HG03060 (cell line): ENCODE measurements at regions not wholly inside any gene's neighbourhood (a gene's known extent, or its start where the extent isn't known, plus 50 kb on each side); places are given as distances from the start of the nearest gene placed in this dataset.
"Not testable (repeated sequence)": the region's sequence is repeated elsewhere in the genome, so short reads cannot be mapped to it uniquely, and the experiment has no call there.

Experiments
- ATAC-seq: cut with Tn5 transposase; IDR thresholded peaks from one replicate; pipeline ENCODE4 v1.9.1; 2021; ENCODE audit warnings: low read depth, moderate number of reproducible peaks; ENCODE audit not compliant: unreplicated experiment

DNA sequence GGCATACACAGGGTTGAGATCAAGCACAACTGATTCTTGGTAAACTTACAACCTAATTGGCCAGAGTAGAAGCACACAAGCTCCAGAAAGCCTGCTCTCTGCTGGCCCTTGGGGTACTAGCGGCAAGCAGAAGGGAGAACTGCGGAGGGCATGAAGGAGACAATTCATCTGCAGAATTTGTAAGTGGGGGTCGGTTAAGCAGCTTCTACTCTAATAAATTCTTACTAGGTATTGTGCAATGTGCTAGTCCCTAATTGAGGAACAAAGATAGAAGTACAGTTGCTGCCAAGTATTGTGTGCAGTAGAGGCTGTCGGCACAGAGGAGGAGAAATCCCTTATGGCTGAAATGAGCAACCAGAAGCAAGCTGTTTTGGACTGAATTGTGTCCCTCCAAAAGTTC, 91.2 kb upstream of the VEPH1 start:
- no peak for ATAC-seq

DNA sequence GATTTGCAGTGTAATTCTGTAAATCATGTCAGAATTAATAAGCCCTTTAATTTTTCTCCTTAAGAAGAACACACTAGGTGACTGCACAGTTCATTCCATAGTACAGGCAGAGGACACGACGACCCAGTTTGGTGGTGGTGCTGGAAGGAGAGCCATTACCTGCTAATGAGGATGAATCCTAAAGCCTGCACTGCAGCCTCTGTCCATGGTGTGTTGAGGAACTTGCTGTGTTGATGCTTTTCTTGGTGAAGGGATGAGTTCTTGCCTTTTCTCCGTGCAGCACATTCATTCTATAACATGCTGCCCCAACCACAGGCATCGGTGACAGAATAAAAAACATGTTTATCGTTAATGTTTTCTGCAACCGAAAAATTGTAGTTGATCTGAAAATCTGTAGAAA, 89.6 kb upstream of the VEPH1 start:
- ATAC-seq, result no peak

DNA sequence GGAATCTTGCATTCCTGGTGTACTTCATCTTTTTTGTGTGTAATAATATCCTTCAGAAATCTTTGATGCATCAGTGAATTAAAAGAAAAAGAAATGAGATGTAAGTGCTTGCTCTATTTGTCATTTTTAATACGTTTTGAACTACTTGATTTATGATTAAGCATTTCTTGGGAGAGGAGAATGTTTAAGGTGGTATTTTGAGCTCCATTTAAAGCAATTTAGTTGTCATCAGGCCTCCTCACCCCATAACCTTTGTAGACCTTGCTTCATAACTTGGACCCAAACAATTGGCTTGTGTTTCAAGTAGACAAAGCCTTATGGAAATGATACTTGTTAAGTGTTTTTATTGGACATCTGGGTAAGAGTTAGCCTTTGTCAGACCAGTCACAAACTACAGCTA, 87.1 kb upstream of the VEPH1 start:
- ATAC-seq, result no peak

DNA sequence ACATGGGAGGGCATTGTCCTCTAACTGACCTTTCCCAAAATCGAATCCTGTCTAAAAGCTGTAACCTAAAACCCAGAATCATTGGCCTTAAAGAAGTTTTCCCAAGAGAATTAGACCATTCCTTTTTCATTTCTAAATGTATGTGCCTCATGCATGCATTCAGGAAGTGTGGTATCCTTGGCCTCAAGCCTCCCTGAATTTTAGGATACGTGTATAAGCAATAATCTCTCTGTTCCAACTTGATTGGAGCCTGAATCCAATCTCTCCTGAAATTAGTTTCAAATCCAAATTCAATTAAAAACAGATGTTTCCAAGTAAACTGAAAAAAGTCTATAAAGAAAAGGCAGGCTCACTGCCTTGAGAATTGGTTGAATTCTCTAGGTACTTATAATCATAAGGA, 86.0 kb upstream of the VEPH1 start:
- ATAC-seq, result no peak

DNA sequence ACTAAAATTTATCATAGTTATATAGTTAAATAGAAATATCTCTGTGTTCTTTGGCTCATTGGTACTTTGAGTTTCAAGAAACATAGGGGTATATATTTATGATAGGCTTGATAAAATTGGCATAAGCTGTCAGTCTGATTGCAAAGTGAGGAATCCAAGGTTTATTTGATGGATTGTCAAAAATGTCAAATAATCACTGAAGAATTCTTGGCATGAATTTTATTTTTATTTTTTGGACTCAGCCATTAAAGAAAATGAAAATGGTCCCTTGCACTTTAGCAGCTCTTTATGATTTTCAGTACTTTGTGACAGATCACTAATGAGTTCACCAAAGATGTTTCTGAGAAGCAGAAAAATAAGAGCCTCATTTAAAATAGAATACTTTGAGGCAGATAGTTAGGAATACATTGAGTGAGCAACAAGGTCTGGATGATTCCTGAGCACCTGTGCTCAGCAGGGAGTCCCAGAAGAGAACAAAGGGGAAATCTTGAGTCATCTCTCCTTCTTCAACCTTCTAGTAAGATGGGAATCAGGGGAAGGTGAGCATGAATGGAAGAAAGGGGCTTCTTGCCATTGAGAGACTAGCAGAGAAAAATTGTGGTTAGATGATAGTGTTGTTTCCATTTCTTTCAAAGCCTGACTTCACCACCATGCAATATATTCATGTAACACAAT, 85.3 kb upstream of the VEPH1 start:
- ATAC-seq, result no peak

DNA sequence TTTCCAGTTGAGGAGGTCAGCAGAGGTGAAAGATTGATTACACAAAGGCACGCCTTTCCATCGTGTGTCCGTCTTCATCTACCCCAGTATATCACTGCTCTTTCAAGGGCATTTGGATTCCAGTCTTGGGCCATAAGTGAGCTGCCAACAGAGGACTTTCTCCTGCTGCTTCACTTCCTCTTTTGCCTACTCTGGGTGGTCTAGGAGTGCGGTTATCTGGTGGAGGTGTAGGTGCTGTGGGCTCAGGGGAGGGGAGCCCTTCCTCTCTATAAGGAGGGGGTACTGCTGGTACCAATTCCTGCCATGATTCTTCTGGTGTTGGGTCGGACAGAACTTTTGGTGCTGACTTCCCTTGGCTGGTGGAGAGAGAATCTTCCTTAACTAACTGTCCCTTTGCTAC, 83.1 kb upstream of the VEPH1 start:
- no peak for ATAC-seq

DNA sequence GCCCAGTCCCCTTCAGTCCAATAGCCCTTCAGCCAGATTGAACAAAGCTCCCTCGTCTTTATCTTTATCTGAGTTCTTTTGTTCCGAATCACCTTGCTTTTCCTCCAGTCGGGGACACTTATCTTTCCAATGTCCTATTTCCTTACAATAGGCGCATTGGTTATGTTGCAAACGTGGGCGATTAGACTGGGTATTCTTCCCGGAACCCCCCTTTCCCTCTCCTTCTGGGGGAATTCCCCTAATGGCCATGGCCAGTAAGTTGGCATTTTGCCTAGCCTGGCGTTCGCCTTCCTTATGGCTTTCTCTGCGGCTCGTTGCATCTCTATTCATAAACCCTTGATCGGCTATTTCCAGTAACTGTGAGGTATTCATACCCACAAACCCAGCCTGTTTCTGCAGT, 82.2 kb upstream of the VEPH1 start:
- ATAC-seq, result no peak

DNA sequence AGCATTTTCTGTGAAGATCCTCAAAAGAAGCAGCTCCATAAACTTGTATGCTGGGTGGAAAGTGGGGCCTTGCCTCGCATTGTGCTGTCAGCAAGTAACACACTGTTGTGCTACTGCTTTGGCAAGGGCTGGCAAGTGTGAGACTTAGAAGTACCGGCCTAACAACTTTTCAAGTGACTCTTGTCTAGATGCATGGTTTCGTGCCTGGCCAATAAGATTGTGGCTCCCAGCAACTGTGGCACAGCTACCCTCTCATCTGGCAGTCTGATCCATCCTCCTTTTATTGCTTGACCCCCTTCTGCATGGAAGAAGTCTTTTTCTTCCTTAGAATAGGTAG, 79.4 kb upstream of the VEPH1 start:
- no peak for ATAC-seq

DNA sequence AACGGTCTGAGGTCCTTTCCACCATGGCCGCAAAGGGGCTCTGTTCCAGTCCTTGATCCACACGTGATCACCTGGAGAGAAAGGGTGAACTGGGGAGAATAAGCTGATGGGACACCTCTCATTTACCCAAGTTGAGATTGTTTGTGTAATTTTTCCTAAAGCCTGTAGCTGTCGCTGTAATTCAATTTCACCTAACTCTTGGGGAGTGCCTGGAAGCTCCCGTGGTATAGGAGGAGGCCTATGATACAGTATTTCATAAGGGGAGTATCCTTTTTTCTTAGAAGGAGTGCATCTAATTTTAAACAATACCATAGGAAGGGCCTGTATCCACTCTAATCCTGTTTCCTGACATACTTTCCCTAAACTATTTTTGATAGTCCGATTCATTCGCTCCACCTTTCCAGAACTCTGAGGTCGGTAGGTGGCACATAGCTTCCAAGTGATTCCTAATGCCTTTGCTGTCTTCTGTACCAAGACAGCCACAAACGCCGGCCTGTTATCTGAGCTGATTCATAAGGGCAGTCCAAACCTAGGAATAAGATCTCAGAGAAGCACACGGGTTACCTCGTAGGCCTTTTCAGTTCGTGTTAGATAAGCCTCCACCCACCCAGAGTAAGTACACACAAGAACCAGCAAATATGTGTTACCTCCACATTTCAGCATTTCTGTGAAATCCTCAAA, 78.9 kb upstream of the VEPH1 start:
- not testable (repeated sequence) for ATAC-seq

DNA sequence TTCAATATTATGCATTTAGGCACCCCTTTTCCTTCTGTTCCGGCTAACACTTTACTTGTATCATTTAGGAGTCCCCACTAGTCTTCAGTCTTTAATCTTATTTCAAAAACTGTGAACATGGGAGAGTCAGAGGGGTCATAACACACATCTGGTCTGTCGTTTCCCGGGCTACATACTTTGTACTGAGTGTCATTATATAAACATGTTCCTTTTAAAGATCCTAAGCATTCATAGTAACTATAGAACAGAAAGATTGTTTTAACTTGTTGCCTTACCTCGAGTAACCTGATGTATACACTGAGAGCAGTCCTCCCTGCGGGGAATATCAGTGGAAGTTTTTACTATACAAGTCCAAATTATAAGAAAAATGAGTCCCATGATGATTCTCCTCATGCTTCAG, 78.2 kb upstream of the VEPH1 start:
- ATAC-seq, result no peak

DNA sequence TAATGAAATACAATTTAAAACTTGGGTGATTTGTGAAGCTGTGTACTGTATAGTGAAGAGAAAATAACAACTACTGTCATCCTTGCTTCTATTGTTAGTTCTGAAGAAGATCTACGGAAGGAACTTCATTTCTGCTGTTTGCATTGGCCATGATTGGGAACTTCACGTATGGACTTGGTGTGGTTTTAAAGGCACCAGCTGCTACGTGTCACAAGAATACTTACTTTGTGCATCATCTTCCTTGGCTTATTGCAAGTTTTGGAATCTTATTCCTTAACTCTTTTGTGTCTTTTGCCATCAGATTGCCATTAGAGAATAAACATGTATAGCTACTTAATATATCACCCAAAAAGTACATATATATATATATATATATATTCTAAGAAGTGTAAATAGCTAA, 75.0 kb upstream of the VEPH1 start:
- no peak for ATAC-seq

DNA sequence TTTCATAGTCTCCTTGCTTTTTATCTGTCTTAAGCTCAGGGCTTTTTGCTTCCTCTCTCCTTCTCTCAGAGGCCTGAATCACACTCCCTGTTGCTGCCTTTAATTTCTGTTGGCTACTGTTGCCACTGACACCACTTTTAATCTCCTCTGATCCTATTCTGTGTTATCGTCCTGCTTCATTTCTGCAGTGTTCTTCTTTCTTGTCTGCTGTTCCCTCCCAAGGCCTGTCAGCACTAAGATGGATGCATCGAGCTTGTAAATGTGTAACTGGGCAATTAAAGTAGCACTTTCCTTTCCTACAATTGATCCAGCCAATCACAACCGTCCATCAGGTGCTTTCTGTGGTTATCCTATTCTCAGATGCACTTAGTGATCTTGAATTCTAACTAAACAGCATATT, 71.3 kb upstream of the VEPH1 start:
- no peak for ATAC-seq

DNA sequence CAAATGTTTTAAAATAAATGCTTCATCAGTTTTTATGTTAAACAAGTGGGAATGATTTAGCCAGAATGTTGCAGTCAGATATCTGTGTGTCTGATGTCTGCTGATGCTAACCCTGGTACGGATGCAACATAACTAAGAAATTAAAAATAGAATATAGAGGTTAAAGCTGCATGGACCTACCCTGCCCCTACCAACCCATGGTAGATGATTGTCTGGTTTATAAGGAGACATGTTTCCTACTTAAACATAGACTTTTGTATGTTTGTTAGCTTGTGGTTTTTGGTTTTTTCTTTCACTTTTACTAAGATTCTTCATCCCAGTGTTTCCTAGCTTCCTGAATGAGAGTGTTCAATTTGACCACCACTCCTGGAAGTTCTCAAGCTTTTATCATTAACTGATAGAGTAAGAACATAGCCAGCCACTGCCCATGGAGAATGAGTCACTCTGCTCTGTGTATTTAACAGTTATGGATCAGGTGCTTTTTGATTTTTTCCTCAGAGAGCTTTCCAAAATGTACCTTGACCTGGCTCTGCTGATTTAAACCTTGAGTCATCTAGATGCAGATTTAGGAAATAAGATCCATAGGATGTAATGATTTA, 70.7 kb upstream of the VEPH1 start:
- no peak for ATAC-seq

DNA sequence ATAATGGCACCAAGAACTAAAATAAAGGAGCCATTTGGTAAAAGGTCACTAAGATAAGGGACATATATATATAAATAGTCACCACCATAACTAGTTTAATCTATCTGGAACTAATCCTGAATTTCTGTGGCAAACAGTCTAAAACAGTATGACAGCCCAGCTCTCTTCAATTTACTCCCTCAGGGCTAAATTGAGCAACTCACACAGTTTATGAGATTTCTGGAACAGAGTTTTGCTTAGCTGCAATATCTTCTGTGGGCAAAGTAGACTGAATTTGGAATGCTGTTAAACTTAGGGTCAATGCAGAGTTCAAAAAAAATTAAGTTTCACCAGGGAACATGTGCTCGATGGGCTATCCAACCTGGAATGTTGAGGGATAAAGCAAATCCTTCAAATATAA, 70.1 kb upstream of the VEPH1 start:
- no peak for ATAC-seq

DNA sequence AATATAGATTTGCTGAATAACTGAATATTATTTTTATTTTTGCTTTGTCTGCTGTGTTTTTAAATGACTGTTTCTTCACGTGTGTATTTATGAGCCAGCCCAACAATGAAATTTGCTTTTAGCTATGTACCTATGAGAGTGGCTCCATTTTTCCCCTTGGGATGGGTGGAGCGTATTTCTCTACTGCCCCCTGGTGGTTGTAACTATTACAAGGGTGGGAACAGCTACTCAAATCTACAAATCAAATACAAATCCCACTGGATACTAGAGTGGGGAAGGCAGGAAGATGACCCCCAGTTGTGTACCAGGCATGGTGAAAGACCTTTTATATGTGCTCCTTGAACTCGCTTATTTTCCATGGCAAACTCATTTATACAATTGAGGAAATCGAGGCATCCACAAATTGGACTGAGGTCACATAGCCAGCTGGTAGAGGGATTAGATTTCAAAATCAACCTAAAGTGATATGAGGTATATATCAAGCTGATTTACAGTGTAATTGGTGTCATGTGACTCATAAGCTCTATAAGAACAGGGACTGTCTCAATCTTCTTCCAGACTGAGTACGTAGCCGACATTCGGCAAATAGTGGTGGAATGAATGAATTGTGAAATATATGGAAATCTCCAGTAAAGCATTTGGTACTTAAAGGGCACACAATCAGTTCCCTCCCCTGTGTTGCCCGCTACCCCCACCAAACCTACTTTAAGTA, 69.5 kb upstream of the VEPH1 start:
- peak; percentile 63 for ATAC-seq

DNA sequence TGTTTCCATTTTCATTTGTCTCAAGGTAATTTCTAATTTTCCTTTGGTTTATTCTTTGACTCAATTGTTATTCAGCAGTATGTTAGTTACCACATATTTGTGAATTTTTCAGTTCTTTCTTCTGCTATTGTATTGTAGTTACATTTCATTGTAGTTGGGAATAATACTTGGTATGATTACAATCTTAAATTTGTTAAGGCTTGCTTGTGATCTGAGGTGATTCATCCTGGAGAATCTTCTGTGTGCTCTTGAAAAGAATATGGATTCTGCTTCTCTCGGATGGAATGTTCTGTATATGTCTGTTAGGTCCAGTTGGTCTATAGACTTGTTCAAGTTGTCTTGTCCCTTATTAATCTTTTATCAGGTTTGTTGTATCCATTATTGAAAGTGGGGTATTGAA, 63.4 kb upstream of the VEPH1 start:
- ATAC-seq, result no peak

DNA sequence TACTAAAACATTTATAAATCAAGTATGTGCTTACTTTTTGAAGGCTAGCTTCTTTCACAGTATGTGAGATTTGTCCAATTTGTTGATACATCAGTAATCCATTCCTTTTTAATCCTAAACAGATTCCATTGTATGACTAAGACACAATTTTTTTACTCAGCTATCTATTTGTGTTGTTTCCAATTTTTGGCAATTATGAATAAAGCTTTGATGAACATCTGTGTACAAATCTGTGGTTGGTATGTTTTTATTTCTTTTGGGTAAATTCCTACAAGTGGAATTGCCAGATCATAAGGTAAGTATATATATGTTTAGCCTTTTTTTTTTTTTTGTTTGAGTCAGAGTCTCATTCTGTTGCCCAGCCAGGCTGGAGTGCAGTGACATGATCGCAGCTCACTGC, 56.2 kb upstream of the VEPH1 start:
- ATAC-seq, result no peak
